Spinal cord (tissue), 9 donors: ENCODE measurements at regions not wholly inside any gene's neighbourhood (a gene's known extent, or its start where the extent isn't known, plus 50 kb on each side); places are given as distances from the start of the nearest gene placed in this dataset.
"Not testable (repeated sequence)": the region's sequence is repeated elsewhere in the genome, so short reads cannot be mapped to it uniquely, and the experiment has no call there.

Source experiments
- DNase-seq, 6 donors: peaks; one replicate each; pipeline versions ENCODE4 v3.0.0 to v3.0.0-alpha.2; 2013 to 2015; ENCODE audit warnings: low spot score in 6 of 6, low read depth in 4 of 6
- H3K27ac ChIP-seq: one replicate; pipeline ENCODE4 v1.5.1; 2013; ENCODE audit warnings: low read depth, low read length, control low read depth
- H3K27me3 ChIP-seq: one replicate; pipeline ENCODE4 v1.6.1; 2013; ENCODE audit warnings: low read length; ENCODE audit not compliant: control insufficient read depth, insufficient read depth
- H3K36me3 ChIP-seq: one replicate; pipeline ENCODE4 v1.6.1; 2013; ENCODE audit warnings: low read length; ENCODE audit not compliant: control insufficient read depth, insufficient read depth
- H3K4me1 ChIP-seq: one replicate; pipeline ENCODE4 v1.6.1; 2013; ENCODE audit warnings: low read length; ENCODE audit not compliant: control insufficient read depth, insufficient read depth
- H3K4me3 ChIP-seq: one replicate; pipeline ENCODE4 v1.5.1; 2013; ENCODE audit warnings: low read depth, low read length, control low read depth
- H3K9me3 ChIP-seq: one replicate; pipeline ENCODE4 v1.6.1; 2013; ENCODE audit warnings: low read length; ENCODE audit not compliant: control insufficient read depth, insufficient read depth
- WGBS: methylation state at CpG from one replicate; pipeline ENCODE4 v1.1.5; 2013; ENCODE audit warnings: missing lambda C conversion rate; ENCODE audit not compliant: insufficient coverage; 5-methylcytosine and 5-hydroxymethylcytosine counted together
- donor health status: healthy.

GRCh38 chr1:189275796-189276195 lies 1201.9 kb downstream of the BRINP3 start:
- Histone ChIP-seq H3K27me3 (no peaks in the 10 kb centered on the region), H3K9me3 (no peaks in the 10 kb centered on the region), H3K27ac (no peak overlapping the region), H3K4me3 (no peak overlapping the region), H3K4me1 (no peaks in the 10 kb centered on the region), H3K36me3 (no peaks in the 10 kb centered on the region)
- DNase-seq, result no peak
- no CpG with 5 or more reads among the region's 1 CpG for WGBS

GRCh38 chr1:189289346-189289745 lies 1188.3 kb downstream of the BRINP3 start:
- no peak overlapping the region for H3K27ac ChIP-seq
- no peaks in the 10 kb centered on the region for H3K36me3 ChIP-seq
- no peak for DNase-seq
- no peaks in the 10 kb centered on the region for H3K4me1 ChIP-seq
- WGBS, result no CpG with 5 or more reads among the region's 3 CpGs
- no peaks in the 10 kb centered on the region for H3K9me3 ChIP-seq
- no peaks in the 10 kb centered on the region for H3K27me3 ChIP-seq
- no peak overlapping the region for H3K4me3 ChIP-seq

- Histone ChIP-seq H3K36me3 (no peaks in the 10 kb centered on the region), H3K4me1 (no peaks in the 10 kb centered on the region), H3K27me3 (no peaks in the 10 kb centered on the region), H3K4me3 (no peak overlapping the region), H3K27ac (no peak overlapping the region), H3K9me3 (no peaks in the 10 kb centered on the region)
- no peak for DNase-seq
- 61% methylated on average over 2 of the region's 4 CpGs for WGBS
These were observed 1176.4 kb downstream of the BRINP3 start for GRCh38 chr1:189301235-189301634.

- DNase-seq, result no peak
- 80% methylated on average over 1 of the region's 2 CpGs for WGBS
- no peaks in the 10 kb centered on the region for H3K36me3 ChIP-seq
- H3K4me1 ChIP-seq, result no peaks in the 10 kb centered on the region
- no peaks in the 10 kb centered on the region for H3K9me3 ChIP-seq
- no peaks in the 10 kb centered on the region for H3K27me3 ChIP-seq
- H3K4me3 ChIP-seq, result no peak overlapping the region
- no peak overlapping the region for H3K27ac ChIP-seq
These were observed 1172.4 kb downstream of the BRINP3 start for GRCh38 chr1:189305279-189305678.

- Histone ChIP-seq H3K9me3 (no peaks in the 10 kb centered on the region), H3K27ac (no peak overlapping the region), H3K36me3 (no peaks in the 10 kb centered on the region), H3K4me1 (no peaks in the 10 kb centered on the region), H3K27me3 (no peaks in the 10 kb centered on the region), H3K4me3 (no peak overlapping the region)
- 75% methylated on average over 1 of the region's 2 CpGs for WGBS
- no peak for DNase-seq
These were observed 1165.7 kb downstream of the BRINP3 start for GRCh38 chr1:189311915-189312314.

GRCh38 chr1:189312499-189312898 lies 1165.2 kb downstream of the BRINP3 start:
- H3K4me1 ChIP-seq, result no peaks in the 10 kb centered on the region
- H3K27me3 ChIP-seq, result no peaks in the 10 kb centered on the region
- no peaks in the 10 kb centered on the region for H3K36me3 ChIP-seq
- H3K9me3 ChIP-seq, result no peaks in the 10 kb centered on the region
- H3K4me3 ChIP-seq, result no peak overlapping the region
- H3K27ac ChIP-seq, result no peak overlapping the region
- DNase-seq, result no peak

GRCh38 chr1:189313488-189313887 lies 1164.2 kb downstream of the BRINP3 start:
- WGBS, result no CpG with 5 or more reads among the region's 2 CpGs
- H3K4me1 ChIP-seq, result no peaks in the 10 kb centered on the region
- H3K27me3 ChIP-seq, result no peaks in the 10 kb centered on the region
- no peaks in the 10 kb centered on the region for H3K9me3 ChIP-seq
- H3K36me3 ChIP-seq, result no peaks in the 10 kb centered on the region
- no peak overlapping the region for H3K4me3 ChIP-seq
- H3K27ac ChIP-seq, result no peak overlapping the region
- DNase-seq, result no peak

GRCh38 chr1:189315035-189315901 lies 1162.4 kb downstream of the BRINP3 start:
- no peaks in the 10 kb centered on the region for H3K9me3 ChIP-seq
- H3K4me1 ChIP-seq, result no peaks in the 10 kb centered on the region
- no peak overlapping the region for H3K27ac ChIP-seq
- no peak overlapping the region for H3K4me3 ChIP-seq
- H3K36me3 ChIP-seq, result no peaks in the 10 kb centered on the region
- 60% methylated on average over 1 of the region's 4 CpGs for WGBS
- H3K27me3 ChIP-seq, result no peaks in the 10 kb centered on the region
- DNase-seq, result no peak

- Histone ChIP-seq H3K27ac (no peak overlapping the region), H3K27me3 (no peaks in the 10 kb centered on the region), H3K9me3 (no peaks in the 10 kb centered on the region), H3K4me1 (no peaks in the 10 kb centered on the region), H3K36me3 (no peaks in the 10 kb centered on the region), H3K4me3 (no peak overlapping the region)
- no CpG with 5 or more reads among the region's 3 CpGs for WGBS
- DNase-seq, result no peak
These were observed 1154.6 kb downstream of the BRINP3 start for GRCh38 chr1:189323091-189323490.

GRCh38 chr1:189331071-189331470 lies 1146.6 kb downstream of the BRINP3 start:
- not testable (repeated sequence) for H3K9me3 ChIP-seq, H3K27me3 ChIP-seq, H3K27ac ChIP-seq, DNase-seq, H3K4me3 ChIP-seq, H3K36me3 ChIP-seq, H3K4me1 ChIP-seq
- WGBS, result 88% methylated on average over 6 of the region's 13 CpGs
